ENCODE measurements at regions not wholly inside any gene's neighbourhood (a gene's known extent, or its start where the extent isn't known, plus 50 kb on each side); places are given as distances from the start of the nearest gene placed in this dataset.

DNA sequence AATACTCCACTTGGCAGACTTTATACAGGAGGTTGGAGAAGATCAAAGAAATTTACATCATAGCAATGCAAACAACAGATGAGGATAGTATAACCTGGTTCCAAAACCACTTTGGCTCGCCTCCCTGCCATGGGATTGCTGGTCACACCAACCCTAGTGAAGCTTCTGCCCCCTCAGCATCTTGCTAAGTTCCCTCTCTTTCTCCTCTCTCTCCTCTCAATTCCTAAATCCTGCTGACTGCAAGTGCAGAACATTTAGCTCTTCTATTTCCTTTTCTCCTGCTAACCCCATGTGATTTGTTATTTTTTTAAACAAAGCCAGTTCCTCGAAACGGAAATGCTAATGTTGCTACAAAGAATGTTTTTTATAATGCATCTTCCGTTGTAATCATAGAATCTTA lies 50.3 kb upstream of the LY86 start:
- Histone ChIP-seq H3K4me2 (replicated peaks; ENCODE audit: low read depth, low read length, poor library complexity, severe bottlenecking) (no peak overlapping the region), H3K27me3 (replicated peaks in 1 of 4; ENCODE audit: control extremely low read depth in 1 of 4, control insufficient read depth in 3 of 4, insufficient read depth in 4 of 4, low read length in 3 of 4) (peaks cover 0 to 7% (median 0%) of the 10 kb centered on the region in 4 experiments), H4K20me1 (ENCODE audit: control insufficient read depth, insufficient read depth, low read length, poor library complexity, severe bottlenecking) (no peaks in the 10 kb centered on the region), H2AFZ (ENCODE audit: insufficient read depth, low read depth, low read length, poor library complexity, severe bottlenecking) (no peak overlapping the region), H3K9ac (ENCODE audit: low read length) (no peak overlapping the region), H3K9me3 (ENCODE audit: control extremely low read depth in 1 of 3, control insufficient read depth in 2 of 3, insufficient read depth in 1 of 3, low read length in 2 of 3) (peaks cover 0 to 7% (median 2%) of the 10 kb centered on the region in 3 donors), H3K4me1 (ENCODE audit: control insufficient read depth in 2 of 2, insufficient read depth in 2 of 2, low read length in 2 of 2) (no peaks in the 10 kb centered on the region), H3K36me3 (replicated peaks in 1 of 2; ENCODE audit: control extremely low read depth in 1 of 2, control insufficient read depth in 1 of 2, extremely low read depth in 1 of 2, insufficient read depth in 2 of 2, low read length in 1 of 2) (no peaks in the 10 kb centered on the region), H3K4me3 (ENCODE audit: control extremely low read depth in 1 of 5, extremely low read depth in 1 of 5, insufficient read depth in 1 of 5, low read depth in 2 of 5, low read length in 4 of 5) (no peak overlapping the region), H3K27ac (ENCODE audit: low read length in 2 of 2) (no peak overlapping the region), H3K79me2 (ENCODE audit: control insufficient read depth, insufficient read depth, low read length) (no peaks in the 10 kb centered on the region)
- no peak overlapping the region for H3K4me3 Mint-ChIP-seq
- ATAC-seq (ENCODE audit: low read depth) (no peak), DNase-seq (no peak)
- POLR2A ChIA-PET: no interaction called here
- no peaks in the 10 kb centered on the region for H3K4me1 Mint-ChIP-seq
- CTCF ChIA-PET: interaction anchor here (1.3 to 1.8 kb wide), 2 partner anchors 8 to 481 kb away, joined by 5 to 7 read pairs; no protein-coding TSS in a partner anchor
- 86% methylated on average over 1 of the region's 4 CpGs for WGBS (ENCODE audit: insufficient coverage)
- intact Hi-C loops (cut with micrococcal nuclease): no loop called here
- H3K27ac Mint-ChIP-seq: no peak overlapping the region
- H3K9me3 Mint-ChIP-seq (ENCODE audit: insufficient read depth): peaks cover 4% of the 10 kb centered on the region
- peaks cover 10% of the 10 kb centered on the region for H3K27me3 Mint-ChIP-seq
- TF ChIP-seq EZH2 (IDR thresholded peaks at IDR 0.05; ENCODE audit: borderline replicate concordance, insufficient read depth, low read depth, low read length, poor library complexity, severe bottlenecking): no peak
- TF ChIP-seq, protein P1, sequence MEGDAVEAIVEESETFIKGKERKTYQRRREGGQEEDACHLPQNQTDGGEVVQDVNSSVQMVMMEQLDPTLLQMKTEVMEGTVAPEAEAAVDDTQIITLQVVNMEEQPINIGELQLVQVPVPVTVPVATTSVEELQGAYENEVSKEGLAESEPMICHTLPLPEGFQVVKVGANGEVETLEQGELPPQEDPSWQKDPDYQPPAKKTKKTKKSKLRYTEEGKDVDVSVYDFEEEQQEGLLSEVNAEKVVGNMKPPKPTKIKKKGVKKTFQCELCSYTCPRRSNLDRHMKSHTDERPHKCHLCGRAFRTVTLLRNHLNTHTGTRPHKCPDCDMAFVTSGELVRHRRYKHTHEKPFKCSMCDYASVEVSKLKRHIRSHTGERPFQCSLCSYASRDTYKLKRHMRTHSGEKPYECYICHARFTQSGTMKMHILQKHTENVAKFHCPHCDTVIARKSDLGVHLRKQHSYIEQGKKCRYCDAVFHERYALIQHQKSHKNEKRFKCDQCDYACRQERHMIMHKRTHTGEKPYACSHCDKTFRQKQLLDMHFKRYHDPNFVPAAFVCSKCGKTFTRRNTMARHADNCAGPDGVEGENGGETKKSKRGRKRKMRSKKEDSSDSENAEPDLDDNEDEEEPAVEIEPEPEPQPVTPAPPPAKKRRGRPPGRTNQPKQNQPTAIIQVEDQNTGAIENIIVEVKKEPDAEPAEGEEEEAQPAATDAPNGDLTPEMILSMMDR (IDR thresholded peaks at IDR 0.05): no peak
